GM12878 (cell line): ENCODE measurements at regions not wholly inside any gene's neighbourhood (a gene's known extent, or its start where the extent isn't known, plus 50 kb on each side); places are given as distances from the start of the nearest gene placed in this dataset.
A peak's percentile ranks its signal among the peaks of the same experiment; 100 is the strongest.

ENCODE experiments used
- ATAC-seq: fragments of 200-7000 bp; cut with Tn5 transposase; 3 replicates; pipeline ENCODE4 v1.9.1; 2020; ENCODE audit warnings: mild to moderate bottlenecking, moderate library complexity
- BruUV-seq: library from RNA; stranded (reverse); fragments of 400-500 nt; replicated peaks from 2 replicates; lab custom pipeline; 2021; lab: Mats Ljungman, UMichigan
- CTCF ChIA-PET: fragments of 300-600 bp; sonication (Branson Sonifier 250); formaldehyde crosslinking; extraction: SDS; loops from one replicate; lab custom pipeline; 2021; ENCODE audit warnings: inconsistent platforms; lab: Yijun Ruan, JAX
- POLR2A ChIA-PET: fragments of 350-600 bp; formaldehyde crosslinking; extraction: SDS; loops from one replicate; lab custom pipeline; 2021; ENCODE audit warnings: inconsistent platforms; lab: Charles Lee
- RAD21 ChIA-PET: fragments of 300-600 bp; sonication (Branson Sonifier 250); formaldehyde crosslinking; loops from one replicate; lab custom pipeline; 2023; ENCODE audit warnings: antibody characterized with exemption; ENCODE audit not compliant: unreplicated experiment; lab: Charles Lee
- SMC1A ChIA-PET: fragments of 300-600 bp; sonication (Branson Sonifier 250); formaldehyde crosslinking; loops from one replicate; lab custom pipeline; 2023; ENCODE audit not compliant: unreplicated experiment, uncharacterized antibody; lab: Charles Lee
- DNase-seq: peaks from one replicate; pipeline ENCODE4 v3.0.0-alpha.2; 2011; ENCODE audit warnings: low read depth, low spot score
- FAIRE-seq: peaks from 3 replicates; lab custom pipeline; 2011; peaks lifted over from hg19 to GRCh38; lab: Jason Lieb, UNC
- H2AFZ ChIP-seq: 2 replicates; pipeline ENCODE4 v1.6.0; 2011; ENCODE audit warnings: low read depth, low read length, control low read depth; ENCODE audit not compliant: control insufficient read depth
- H3K27ac ChIP-seq: 2 replicates; pipeline ENCODE4 v1.5.1; 2011; ENCODE audit warnings: control low read depth; ENCODE audit not compliant: control insufficient read depth, insufficient read depth
- H3K27me3 ChIP-seq, 2 experiments: replicated peaks in 1 of 2; 2 replicates each; pipeline versions ENCODE4 v1.6.0 to v1.6.1; 2011; ENCODE audit warnings: low read length in 1 of 2; ENCODE audit not compliant: control insufficient read depth in 2 of 2, insufficient read depth in 2 of 2
- H3K36me3 ChIP-seq, 2 experiments: 2 replicates each; pipeline ENCODE4 v1.5.1; 2011; ENCODE audit warnings: low read length in 1 of 2; ENCODE audit not compliant: control insufficient read depth in 2 of 2, insufficient read depth in 2 of 2
- H3K4me1 ChIP-seq: 2 replicates; pipeline ENCODE4 v1.6.1; 2011; ENCODE audit warnings: mild to moderate bottlenecking, low read length, moderate library complexity, mixed read lengths; ENCODE audit not compliant: control insufficient read depth, insufficient read depth
- H3K4me2 ChIP-seq: 2 replicates; pipeline ENCODE4 v1.6.0; 2011; ENCODE audit warnings: control low read depth; ENCODE audit not compliant: control insufficient read depth, insufficient read depth
- H3K4me3 ChIP-seq: fragments of 200-600 bp; sonication (generic); 2 replicates; pipeline ENCODE4 v1.5.1; 2016
- H3K79me2 ChIP-seq: 2 replicates; pipeline ENCODE4 v1.6.0; 2011; ENCODE audit warnings: low read length; ENCODE audit not compliant: control insufficient read depth, insufficient read depth
- H3K9ac ChIP-seq: 2 replicates; pipeline ENCODE4 v1.8.0; 2011; ENCODE audit warnings: low read length, control low read depth, mixed read lengths; ENCODE audit not compliant: control insufficient read depth, insufficient read depth
- H3K9me3 ChIP-seq: replicated peaks from 3 replicates; pipeline ENCODE4 v1.5.1; 2011; ENCODE audit warnings: mild to moderate bottlenecking, low read length; ENCODE audit not compliant: control insufficient read depth, insufficient read depth
- H4K20me1 ChIP-seq: 2 replicates; pipeline ENCODE4 v1.6.0; 2011; ENCODE audit not compliant: control insufficient read depth, insufficient read depth
- ASH2L ChIP-seq: fragments of 300-600, 200-600 bp; sonication (generic); IDR thresholded peaks from 2 replicates; pipeline ENCODE4 v1.6.1; 2017; ENCODE audit warnings: low read depth, mild to moderate bottlenecking, borderline replicate concordance
- ATF2 ChIP-seq: IDR thresholded peaks from 2 replicates; pipeline ENCODE4 v1.6.1; 2012; ENCODE audit warnings: low read length, inconsistent platforms
- CTCF ChIP-seq, 3 experiments: IDR thresholded peaks in 2 of 3; conservative IDR thresholded peaks in 1 of 3; 2 replicates each; pipeline ENCODE4 v1.5.1; 2011; ENCODE audit warnings: low read depth in 3 of 3, low read length in 3 of 3, mild to moderate bottlenecking in 3 of 3, control low read depth in 2 of 3, moderate library complexity in 2 of 3, inconsistent platforms in 1 of 3, mixed read lengths in 1 of 3; ENCODE audit not compliant: control insufficient read depth in 2 of 3, insufficient read depth in 1 of 3; ENCODE audit errors: extremely low read depth in 1 of 3
- FOXK2 ChIP-seq: fragments of 450-650 bp; IDR thresholded peaks from 2 replicates; pipeline ENCODE4 v1.6.1; 2017; ENCODE audit warnings: mild to moderate bottlenecking, moderate library complexity
- FOXM1 ChIP-seq: IDR thresholded peaks from 2 replicates; pipeline ENCODE4 v1.6.1; 2012; ENCODE audit warnings: low read depth, mild to moderate bottlenecking, inconsistent platforms, low read length, moderate library complexity
- HDAC2 ChIP-seq: fragments of 200-600 bp; sonication (generic); IDR thresholded peaks from 2 replicates; pipeline ENCODE4 v1.6.1; 2017
- WGBS: methylation state at CpG from one replicate; pipeline ENCODE4 v1.1.6; 2016; ENCODE audit warnings: low lambda C conversion rate; ENCODE audit not compliant: insufficient replicate concordance, insufficient coverage; ENCODE audit errors: missing lambda C conversion rate; 5-methylcytosine and 5-hydroxymethylcytosine counted together
- in situ Hi-C: fragments of 300-500 bp; cut with MboI; formaldehyde crosslinking; loops from 9 replicates; pipeline ENCODE4 v1.14.3; 2018; ENCODE audit warnings: mixed read lengths
- intact Hi-C: fragments of 100-400 bp; cut with micrococcal nuclease; formaldehyde crosslinking; loops from one replicate; pipeline ENCODE4 v1.14.2; 2022; ENCODE audit not compliant: unreplicated experiment

GRCh38 chr13:103272770-103273169, 206.6 kb upstream of the SLC10A2 start (continued):
- TF ChIP-seq CTCF (IDR thresholded peaks at IDR 0.05 in 2 of 3, conservative IDR thresholded peaks at IDR 0.05 in 1 of 3; ENCODE audit: control insufficient read depth in 2 of 3, extremely low read depth in 1 of 3, insufficient read depth in 1 of 3, low read depth in 3 of 3, low read length in 3 of 3) (no peak), FOXK2 (no peak), ATF2 (0 out of 2 replicates have a peak, but pooled peaks have one; percentile 29), ASH2L (no peak), FOXM1 (0 out of 2 replicates have a peak, but pooled peaks have one; percentile 22)

- H3K4me1 ChIP-seq = no peaks in the 10 kb centered on the region
- no peak overlapping the region for H2AFZ ChIP-seq
- in situ Hi-C loops = no loop called here
- H3K27ac ChIP-seq = no peak overlapping the region
- no peaks in the 10 kb centered on the region for H4K20me1 ChIP-seq
- H3K79me2 ChIP-seq = no peaks in the 10 kb centered on the region
- RAD21 ChIA-PET = no interaction called here
- FAIRE-seq (no peak), DNase-seq (no peak)
- H3K9ac ChIP-seq = no peak overlapping the region
- TF ChIP-seq HDAC2 = no peak
- TF ChIP-seq, all 136 proteins: peak for 0
- no peaks in the 10 kb centered on the region; the same call in 1 of the 3 replicates for H3K9me3 ChIP-seq
- WGBS = 6% methylated on average over 3 of the region's 3 CpGs
- no peak for ATAC-seq
- intact Hi-C loops = no loop called here
- no peak overlapping the region for H3K4me3 ChIP-seq
- no peak overlapping the region for H3K4me2 ChIP-seq
- no peaks in the 10 kb centered on the region for H3K36me3 ChIP-seq
- no peaks in the 10 kb centered on the region for H3K27me3 ChIP-seq
- ChIA-PET CTCF (no interaction called here), SMC1A (interaction anchor here (0.6 kb wide), 1 partner anchor 16 kb away, joined by 3 read pairs; no protein-coding TSS in a partner anchor), POLR2A (no interaction called here)
- no TSS peak for BruUV-seq
These were observed 197.2 kb upstream of the SLC10A2 start for GRCh38 chr13:103263448-103263847.
